ENCODE measurements at regions not wholly inside any gene's neighbourhood (a gene's known extent, or its start where the extent isn't known, plus 50 kb on each side); places are given as distances from the start of the nearest gene placed in this dataset.

- TF ChIP-seq CTCF (IDR thresholded peaks at IDR 0.05; ENCODE audit: insufficient read depth, low read length) (no peak), POLR2AphosphoS5 (IDR thresholded peaks at IDR 0.05; ENCODE audit: low read depth) (no peak), REST (IDR thresholded peaks at IDR 0.05; ENCODE audit: insufficient replicate concordance, low read depth) (no peak), GABPA (IDR thresholded peaks at IDR 0.05; ENCODE audit: low read depth) (no peak)
Observed at GRCh38 chr6:76876922-76877553, 586.3 kb downstream of the HTR1B start.

Measured in HL-60 (cell line).